OCI-LY7 (cell line): ENCODE measurements at regions not wholly inside any gene's neighbourhood (a gene's known extent, or its start where the extent isn't known, plus 50 kb on each side); places are given as distances from the start of the nearest gene placed in this dataset.

Experiments
- BruUV-seq: library from RNA; stranded (reverse); fragments of 400-500 nt; replicated peaks from 2 replicates; lab custom pipeline; 2021; lab: Mats Ljungman, UMichigan
- CTCF ChIA-PET: fragments of 300-600 bp; sonication (Branson Sonifier 250); formaldehyde crosslinking; loops from one replicate; lab custom pipeline; 2022; ENCODE audit warnings: antibody characterized with exemption; ENCODE audit not compliant: unreplicated experiment; lab: Charles Lee
- POLR2A ChIA-PET: fragments of 300-600 bp; sonication (Branson Sonifier 250); formaldehyde crosslinking; loops from one replicate; lab custom pipeline; 2022; ENCODE audit warnings: antibody characterized with exemption; lab: Charles Lee
- DNase-seq: peaks from one replicate; pipeline ENCODE4 v3.0.0-alpha.2; 2015; ENCODE audit warnings: low spot score
- H2AFZ ChIP-seq: fragments of 200-600 bp; sonication (generic), shearing (Covaris generic); 2 replicates; pipeline ENCODE4 v1.6.1; 2014; ENCODE audit warnings: mild to moderate bottlenecking, antibody characterized with exemption, low read length, moderate library complexity
- H3K27ac ChIP-seq: fragments of 200-600 bp; sonication (generic); 2 replicates; pipeline ENCODE4 v1.5.1; 2014; ENCODE audit warnings: mixed run types, low read depth, mild to moderate bottlenecking, moderate library complexity, low read length, inconsistent platforms; ENCODE audit not compliant: poor library complexity, severe bottlenecking
- H3K36me3 ChIP-seq: fragments of 200-600 bp; sonication (generic); 2 replicates; pipeline ENCODE4 v1.6.1; 2014; ENCODE audit warnings: mild to moderate bottlenecking, antibody characterized with exemption, low read length, moderate library complexity, mixed read lengths; ENCODE audit not compliant: insufficient read depth
- H3K4me1 ChIP-seq: fragments of 200-600 bp; sonication (generic); 2 replicates; pipeline ENCODE4 v1.5.1; 2014; ENCODE audit warnings: mild to moderate bottlenecking, low read length; ENCODE audit not compliant: insufficient read depth, poor library complexity, severe bottlenecking
- H3K4me2 ChIP-seq: fragments of 200-600 bp; sonication (generic); 2 replicates; pipeline ENCODE4 v1.6.1; 2014; ENCODE audit warnings: mild to moderate bottlenecking, low read length
- H3K4me3 ChIP-seq: fragments of 200-600 bp; sonication (generic); 2 replicates; pipeline ENCODE4 v1.5.1; 2014; ENCODE audit warnings: mild to moderate bottlenecking, low read depth, low read length; ENCODE audit not compliant: poor library complexity, severe bottlenecking
- H3K79me2 ChIP-seq: fragments of 200-600 bp; sonication (generic); 2 replicates; pipeline ENCODE4 v1.6.1; 2016; ENCODE audit warnings: low read depth, mild to moderate bottlenecking, low read length, moderate library complexity, mixed read lengths; ENCODE audit not compliant: insufficient read depth
- H3K9me2 ChIP-seq: fragments of 200-600 bp; sonication (generic); 2 replicates; pipeline ENCODE4 v1.6.1; 2016; ENCODE audit warnings: mild to moderate bottlenecking, low read length, mixed read lengths; ENCODE audit not compliant: insufficient read depth
- H3K9me3 ChIP-seq: fragments of 200-600 bp; sonication (generic); 2 replicates; pipeline ENCODE4 v1.6.1; 2014; ENCODE audit warnings: mild to moderate bottlenecking, mixed run types, low read length, mixed read lengths
- H4K20me1 ChIP-seq: fragments of 200-600 bp; sonication (generic); 2 replicates; pipeline ENCODE4 v1.6.1; 2014; ENCODE audit warnings: mild to moderate bottlenecking, antibody characterized with exemption, low read length, moderate library complexity, mixed read lengths; ENCODE audit not compliant: insufficient read depth
- EZH2phosphoT487 ChIP-seq: fragments of 200-600 bp; sonication (generic); IDR thresholded peaks from 2 replicates; pipeline ENCODE4 v1.6.1; 2018; ENCODE audit warnings: low read depth, borderline replicate concordance, mild to moderate bottlenecking, mixed run types, antibody characterized with exemption, low read length, moderate library complexity, mixed read lengths
- intact Hi-C: fragments of 100-400 bp; cut with micrococcal nuclease; formaldehyde crosslinking; loops from one replicate; pipeline ENCODE4 v1.10.0; 2022; ENCODE audit not compliant: unreplicated experiment
- TF ChIP-seq, protein P1 (sequence below): fragments of 200-600 bp; sonication (generic); conservative IDR thresholded peaks from 2 replicates; pipeline ENCODE4 v1.5.1; 2014; ENCODE audit warnings: mild to moderate bottlenecking, antibody characterized with exemption, low read length, moderate library complexity, mixed read lengths

DNA sequence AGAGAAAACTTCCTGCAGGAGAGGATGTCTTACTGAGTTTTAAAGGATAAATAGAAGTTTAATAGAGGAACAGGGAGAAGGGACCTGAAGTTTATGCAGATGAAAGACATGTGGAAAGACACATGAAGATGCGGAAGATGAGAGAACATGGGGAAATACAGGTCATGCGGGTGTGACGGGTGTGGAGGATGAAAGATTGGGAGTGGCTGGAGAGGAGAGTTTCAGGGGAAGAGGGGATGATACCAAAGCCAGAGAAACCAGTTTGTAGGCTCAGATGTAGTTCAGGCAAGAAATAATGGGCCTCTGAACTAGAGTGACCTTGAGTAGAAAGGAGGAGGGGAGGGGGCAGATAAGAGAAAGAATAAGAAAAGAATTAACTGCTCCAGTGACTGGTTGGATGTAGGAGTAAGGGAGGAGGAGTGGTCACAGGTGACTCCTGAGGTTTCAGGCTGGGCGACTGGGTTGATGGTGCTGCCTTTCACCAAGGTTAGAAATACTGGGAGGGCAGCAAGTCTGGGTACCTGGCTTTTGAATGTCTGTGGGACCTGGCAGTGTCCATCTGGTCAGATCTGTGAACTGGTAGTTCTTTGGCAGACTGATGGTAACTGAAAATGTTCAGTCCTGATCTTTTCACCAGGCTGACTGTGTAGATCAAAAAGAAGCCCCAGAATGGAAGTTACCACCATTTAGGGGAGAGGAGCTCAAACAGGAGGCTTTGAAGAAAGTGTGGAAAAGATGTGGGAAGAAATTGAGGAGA is 69.4 kb downstream of the TET3 start:
- Histone ChIP-seq H4K20me1 (no peaks in the 10 kb centered on the region), H3K4me3 (no peak overlapping the region), H2AFZ (no peak overlapping the region), H3K79me2 (no peaks in the 10 kb centered on the region), H3K4me2 (no peak overlapping the region), H3K9me3 (no peaks in the 10 kb centered on the region), H3K36me3 (peaks cover 6% of the 10 kb centered on the region; the same call in 1 of the 2 replicates), H3K9me2 (no peaks in the 10 kb centered on the region), H3K27ac (no peak overlapping the region), H3K4me1 (peaks cover 11% of the 10 kb centered on the region)
- intact Hi-C loops: no loop called here
- CTCF ChIA-PET: no interaction called here
- POLR2A ChIA-PET: interaction anchor here (0.6 kb wide), 2 partner anchors 19 to 21 kb away, joined by 3 to 4 read pairs; no protein-coding TSS in a partner anchor
- TF ChIP-seq, protein P1, sequence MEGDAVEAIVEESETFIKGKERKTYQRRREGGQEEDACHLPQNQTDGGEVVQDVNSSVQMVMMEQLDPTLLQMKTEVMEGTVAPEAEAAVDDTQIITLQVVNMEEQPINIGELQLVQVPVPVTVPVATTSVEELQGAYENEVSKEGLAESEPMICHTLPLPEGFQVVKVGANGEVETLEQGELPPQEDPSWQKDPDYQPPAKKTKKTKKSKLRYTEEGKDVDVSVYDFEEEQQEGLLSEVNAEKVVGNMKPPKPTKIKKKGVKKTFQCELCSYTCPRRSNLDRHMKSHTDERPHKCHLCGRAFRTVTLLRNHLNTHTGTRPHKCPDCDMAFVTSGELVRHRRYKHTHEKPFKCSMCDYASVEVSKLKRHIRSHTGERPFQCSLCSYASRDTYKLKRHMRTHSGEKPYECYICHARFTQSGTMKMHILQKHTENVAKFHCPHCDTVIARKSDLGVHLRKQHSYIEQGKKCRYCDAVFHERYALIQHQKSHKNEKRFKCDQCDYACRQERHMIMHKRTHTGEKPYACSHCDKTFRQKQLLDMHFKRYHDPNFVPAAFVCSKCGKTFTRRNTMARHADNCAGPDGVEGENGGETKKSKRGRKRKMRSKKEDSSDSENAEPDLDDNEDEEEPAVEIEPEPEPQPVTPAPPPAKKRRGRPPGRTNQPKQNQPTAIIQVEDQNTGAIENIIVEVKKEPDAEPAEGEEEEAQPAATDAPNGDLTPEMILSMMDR: no peak
- TF ChIP-seq EZH2phosphoT487: no peak
- DNase-seq: no peak
- BruUV-seq: no TSS peak

DNA sequence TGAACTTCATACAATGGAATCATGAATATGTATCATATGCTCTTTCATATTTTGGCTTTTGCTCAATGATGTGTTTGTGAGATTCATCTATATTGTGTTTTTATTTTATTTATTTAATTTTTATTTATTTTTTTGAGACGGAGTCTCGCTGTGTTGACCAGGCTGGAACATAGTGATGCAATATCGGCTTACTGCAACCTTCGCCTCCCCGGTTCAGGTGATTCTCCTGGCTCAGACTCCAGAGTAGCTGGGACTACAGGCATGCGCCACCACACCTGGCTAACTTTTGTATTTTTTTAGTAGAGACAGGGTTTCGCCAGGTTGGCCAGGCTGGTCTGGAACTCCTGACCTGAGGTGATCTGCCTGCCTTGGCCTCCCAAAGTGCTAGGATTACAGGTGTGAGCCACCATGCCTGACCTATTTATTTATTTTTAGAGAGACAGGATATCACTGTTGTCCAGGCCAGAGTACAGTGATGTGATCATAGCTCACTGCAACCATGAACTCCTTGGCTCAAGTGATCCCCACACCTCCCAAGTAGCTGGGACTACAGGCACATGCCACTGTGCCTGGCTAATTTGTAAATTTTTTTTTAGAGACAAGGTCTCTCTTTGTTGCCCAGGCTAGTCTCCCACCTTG is 74.5 kb downstream of the TET3 start:
- intact Hi-C loops: no loop called here
- BruUV-seq: no TSS peak
- H3K36me3 ChIP-seq: peaks cover 11% of the 10 kb centered on the region
- no peaks in the 10 kb centered on the region for H4K20me1 ChIP-seq
- no peak for DNase-seq
- H2AFZ ChIP-seq: no peak overlapping the region
- H3K79me2 ChIP-seq: no peaks in the 10 kb centered on the region
- H3K9me2 ChIP-seq: no peaks in the 10 kb centered on the region
- CTCF ChIA-PET: interaction anchor here (0.8 kb wide), 1 partner anchor 18 kb away, joined by 3 read pairs; no protein-coding TSS in a partner anchor
- H3K4me3 ChIP-seq: no peak overlapping the region
- H3K9me3 ChIP-seq: no peaks in the 10 kb centered on the region
- H3K27ac ChIP-seq: no peak overlapping the region
- no peaks in the 10 kb centered on the region for H3K4me1 ChIP-seq
- TF ChIP-seq, protein P1: no peak
- no peak for TF ChIP-seq EZH2phosphoT487
- POLR2A ChIA-PET: interaction anchor here (1.2 kb wide), 1 partner anchor 12 kb away, joined by 7 read pairs; no protein-coding TSS in a partner anchor
- H3K4me2 ChIP-seq: no peak overlapping the region
